GM18520 (cell line): ENCODE measurements at regions not wholly inside any gene's neighbourhood (a gene's known extent, or its start where the extent isn't known, plus 50 kb on each side); places are given as distances from the start of the nearest gene placed in this dataset.
"Not testable (repeated sequence)": the region's sequence is repeated elsewhere in the genome, so short reads cannot be mapped to it uniquely, and the experiment has no call there.

ENCODE experiments used
- ATAC-seq: cut with Tn5 transposase; IDR thresholded peaks from one replicate; pipeline ENCODE4 v1.9.1; 2021; ENCODE audit not compliant: unreplicated experiment

DNA sequence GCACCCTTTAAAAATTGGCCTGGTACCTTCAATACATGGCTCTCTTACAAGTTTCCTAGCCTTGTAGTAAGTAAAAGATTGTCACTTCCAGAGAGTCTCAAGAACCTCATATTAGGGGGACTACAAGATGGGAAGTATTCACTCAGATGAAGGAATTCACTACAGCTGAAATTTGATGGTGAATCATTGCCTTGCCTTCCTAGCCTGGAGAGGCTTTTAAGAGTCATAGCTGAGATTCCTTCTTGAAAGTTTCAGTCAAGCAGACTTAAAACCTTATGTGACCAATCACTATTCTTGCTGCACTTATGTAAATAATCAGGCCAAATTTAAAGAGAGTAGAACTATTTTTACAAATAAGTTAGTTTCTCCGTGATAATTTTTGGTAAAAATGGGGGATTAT is 451.6 kb downstream of the TRHDE start:
- ATAC-seq: no peak

DNA sequence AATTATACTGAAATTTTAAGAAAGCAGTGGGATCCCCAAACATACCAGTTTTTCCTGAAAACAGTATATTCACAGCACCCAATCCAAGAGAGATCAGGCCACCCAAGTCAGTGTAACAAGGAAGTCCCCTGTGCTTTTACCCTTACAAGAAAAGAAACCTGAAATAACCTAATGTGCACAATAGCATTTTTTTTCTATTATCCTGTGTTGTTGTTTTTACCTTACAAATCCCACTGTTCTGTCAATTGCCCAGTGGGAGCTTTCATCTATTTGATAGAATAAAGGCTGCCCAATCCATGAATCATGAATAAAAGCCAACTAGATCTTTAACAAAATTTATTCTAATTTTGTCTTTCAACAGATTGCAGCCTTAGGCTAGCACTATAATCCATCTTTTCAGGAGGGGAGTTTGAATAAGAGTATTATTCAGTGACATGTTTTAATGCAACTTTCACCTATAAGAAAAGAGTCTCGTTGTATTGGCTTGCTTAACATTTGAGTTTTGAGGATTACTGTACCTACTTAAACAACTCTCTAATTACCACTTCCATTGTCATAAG is 457.4 kb downstream of the TRHDE start:
- ATAC-seq: no peak

DNA sequence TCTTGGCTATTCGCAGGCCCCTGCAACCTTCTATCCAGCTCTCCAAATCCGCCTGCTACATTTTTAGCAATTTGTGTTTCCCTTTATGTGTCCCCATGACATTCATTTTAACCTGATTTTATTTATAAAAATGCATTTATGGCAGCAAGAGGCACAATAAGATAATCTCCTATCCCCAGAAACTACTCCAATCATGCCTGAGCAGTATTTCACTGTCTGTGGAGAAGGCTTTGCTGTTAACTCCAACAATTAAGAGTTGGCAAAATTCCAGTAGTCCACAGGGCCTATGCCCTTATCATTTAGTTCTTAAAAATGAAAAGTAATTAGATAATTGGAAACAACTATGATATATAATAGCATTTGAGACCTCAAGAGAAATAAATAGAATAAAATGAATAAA is 462.4 kb downstream of the TRHDE start:
- no peak for ATAC-seq

DNA sequence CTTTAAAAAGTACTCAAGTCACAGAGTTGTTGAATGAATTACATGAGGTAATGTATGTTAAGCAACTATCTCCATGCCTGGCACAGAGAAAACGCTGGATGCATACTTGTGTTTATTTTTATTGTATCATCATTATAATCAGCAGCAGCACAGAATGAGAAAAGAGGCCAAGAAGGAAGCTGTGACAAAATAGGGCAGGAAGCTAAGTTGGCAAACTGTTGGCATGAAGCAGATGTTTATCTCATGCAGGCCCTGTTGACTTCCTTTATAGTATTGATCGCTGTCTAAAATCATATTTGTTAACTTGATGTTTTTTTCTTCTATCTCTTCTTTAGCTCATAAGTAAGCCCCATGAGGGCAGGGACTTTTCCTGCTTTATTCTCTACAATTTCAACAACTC is 466.6 kb downstream of the TRHDE start:
- ATAC-seq: no peak

- ATAC-seq: no peak
Observed at GRCh38 chr12:72740064-72740463, 467.9 kb downstream of the TRHDE start.

- ATAC-seq: no peak
Observed at GRCh38 chr12:72742568-72742967, 470.4 kb downstream of the TRHDE start.

GRCh38 chr12:72746048-72746447 is 473.9 kb downstream of the TRHDE start:
- ATAC-seq: no peak

GRCh38 chr12:72747111-72747849 is 475.1 kb downstream of the TRHDE start:
- no peak for ATAC-seq

GRCh38 chr12:72748971-72749370 is 476.8 kb downstream of the TRHDE start:
- no peak for ATAC-seq

- ATAC-seq: no peak
Observed at GRCh38 chr12:72753571-72753970, 481.4 kb downstream of the TRHDE start.

DNA sequence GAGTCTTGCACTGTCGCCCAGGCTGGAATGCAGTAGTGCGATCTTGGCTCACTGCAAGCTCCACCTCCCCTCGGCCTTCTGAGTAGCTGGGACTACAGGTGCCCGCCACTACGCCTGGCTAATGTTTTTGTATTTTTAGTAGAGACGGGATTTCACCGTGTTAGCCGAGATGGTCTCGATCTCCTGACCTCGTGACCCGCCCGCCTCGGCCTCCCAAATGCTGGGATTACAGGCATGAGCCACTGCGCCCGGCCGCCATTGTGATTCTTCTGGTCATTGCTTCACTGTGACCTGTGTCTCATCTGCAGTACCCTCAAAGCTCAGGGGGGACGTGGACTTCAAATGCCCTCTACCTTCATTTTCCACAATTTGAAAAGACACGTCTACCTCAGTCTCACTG is 481.9 kb downstream of the TRHDE start:
- not testable (repeated sequence) for ATAC-seq

DNA sequence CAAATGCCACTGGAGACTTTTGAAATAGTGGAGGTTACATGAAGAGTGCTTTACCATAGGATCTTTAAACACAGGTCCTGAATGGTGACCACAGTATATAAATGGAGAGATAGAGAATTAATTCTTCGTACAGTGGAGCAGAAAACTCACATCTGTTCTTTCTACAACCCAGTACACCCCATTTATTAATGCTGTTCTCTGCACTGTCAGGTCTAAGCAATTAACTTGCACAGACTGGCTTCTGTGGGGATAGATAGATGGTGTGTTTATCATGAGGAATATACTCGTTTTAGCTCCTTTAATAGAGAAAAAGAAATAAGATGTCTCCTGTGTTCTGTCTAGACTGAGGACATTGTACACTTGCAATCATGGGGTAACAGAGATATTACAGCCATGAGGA is 494.3 kb downstream of the TRHDE start:
- ATAC-seq: no peak

DNA sequence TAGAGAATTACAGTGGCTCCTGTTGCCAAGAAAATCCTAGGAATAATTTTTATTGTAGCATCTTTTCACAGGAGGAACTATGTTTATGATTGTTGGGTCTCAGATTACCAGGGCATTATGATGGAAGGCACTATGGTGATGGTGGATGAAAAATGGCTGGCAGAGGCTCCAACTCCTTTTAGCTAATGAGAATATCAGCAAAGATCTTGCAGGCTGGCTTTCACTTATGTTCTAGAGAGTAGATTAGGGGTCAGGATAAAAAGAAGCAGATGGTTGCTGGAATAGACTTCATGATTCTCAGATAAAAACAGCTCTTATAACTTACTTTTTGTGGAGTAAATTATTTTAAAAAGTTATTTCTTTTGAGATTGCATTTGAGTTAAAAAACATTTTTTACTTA is 501.9 kb downstream of the TRHDE start:
- no peak for ATAC-seq

DNA sequence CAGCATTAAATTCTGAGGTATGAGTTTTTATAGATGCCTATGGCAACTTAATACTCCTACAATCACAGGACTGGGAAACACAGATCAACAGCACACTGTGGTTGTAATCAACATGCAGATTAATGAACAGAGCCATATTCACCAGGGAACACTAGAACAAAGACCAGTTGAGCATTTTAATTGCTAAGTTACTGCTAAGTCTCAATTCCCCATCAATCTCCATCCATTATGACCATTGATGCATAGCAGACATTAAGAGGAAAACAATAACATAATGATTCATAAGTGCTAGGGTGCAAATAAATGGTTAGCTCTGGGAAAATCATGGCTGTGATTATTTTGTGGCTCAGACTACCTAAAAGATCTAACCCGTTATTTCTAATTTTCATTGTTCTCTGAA is 505.6 kb downstream of the TRHDE start:
- no peak for ATAC-seq

DNA sequence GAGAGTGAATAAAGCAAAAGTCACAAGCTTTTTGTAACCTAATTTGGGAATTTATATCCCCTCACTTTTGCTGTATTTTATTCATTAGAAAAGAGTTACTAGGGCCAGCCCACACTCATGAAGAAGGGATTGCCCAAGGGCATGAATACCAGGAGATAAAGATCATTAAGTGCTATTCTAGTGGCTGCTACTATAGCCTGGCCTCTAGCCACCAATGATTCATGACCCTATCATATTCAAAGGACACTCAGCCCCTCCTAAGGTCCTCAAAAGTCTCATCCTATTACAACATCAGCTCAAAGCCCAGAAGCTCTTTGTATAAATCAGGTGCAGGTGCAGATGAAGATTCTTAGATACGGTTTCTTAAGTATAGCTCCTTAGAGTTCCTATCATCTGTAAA is 518.1 kb downstream of the TRHDE start:
- no peak for ATAC-seq

- no peak for ATAC-seq
Observed at GRCh38 chr12:72792889-72793288, 520.7 kb downstream of the TRHDE start.

DNA sequence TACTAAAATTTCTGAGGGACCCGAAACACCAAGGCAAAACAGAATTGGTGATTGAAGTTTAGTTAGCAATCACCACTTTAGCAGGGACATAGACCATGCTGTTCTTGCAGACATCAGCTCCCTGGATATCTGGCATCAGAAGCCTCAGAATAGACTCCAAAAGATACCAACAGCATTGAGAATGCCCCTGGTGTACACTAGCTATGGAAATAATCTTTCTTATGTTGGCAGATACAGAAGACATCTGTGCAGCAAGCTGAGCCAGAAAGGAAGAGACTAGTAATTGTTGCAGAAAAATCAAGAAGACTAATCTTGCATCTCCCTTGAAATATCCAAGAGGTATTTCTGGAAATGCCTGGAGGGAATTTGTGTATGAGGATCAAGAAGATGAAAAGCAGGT is 521.6 kb downstream of the TRHDE start:
- ATAC-seq: no peak

- no peak for ATAC-seq
Observed at GRCh38 chr12:72815421-72815820, 543.3 kb downstream of the TRHDE start.

DNA sequence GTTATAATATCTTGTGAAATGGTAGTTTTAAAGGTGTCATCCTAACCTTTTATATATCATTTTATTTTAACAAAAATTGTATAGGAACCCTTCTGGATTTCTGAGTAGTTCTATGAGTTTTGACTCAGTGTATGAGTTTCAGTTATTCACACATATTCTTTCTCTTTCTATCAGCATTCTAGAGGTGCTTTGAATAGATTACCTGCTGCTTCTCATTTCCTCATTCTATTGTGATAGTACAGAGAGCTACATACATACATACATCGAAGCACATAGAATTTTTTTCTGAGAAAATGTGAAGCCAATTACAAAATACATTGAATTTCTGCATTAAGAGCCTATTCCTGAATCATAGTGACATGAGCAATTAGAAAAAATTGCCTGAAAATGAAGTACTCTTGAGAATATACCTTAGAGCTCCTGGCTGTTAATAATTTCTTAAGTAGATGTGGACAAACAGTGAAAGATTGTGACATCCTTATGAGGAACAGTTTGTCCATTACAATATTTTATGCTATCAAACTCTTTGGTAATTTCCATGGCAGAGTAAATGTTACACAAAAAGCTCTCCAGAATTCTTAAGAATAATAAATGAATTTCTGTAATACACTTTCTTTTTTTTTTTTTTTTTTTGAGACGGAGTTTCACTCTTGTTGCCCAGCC is 556.6 kb downstream of the TRHDE start:
- peak; percentile 76 for ATAC-seq

DNA sequence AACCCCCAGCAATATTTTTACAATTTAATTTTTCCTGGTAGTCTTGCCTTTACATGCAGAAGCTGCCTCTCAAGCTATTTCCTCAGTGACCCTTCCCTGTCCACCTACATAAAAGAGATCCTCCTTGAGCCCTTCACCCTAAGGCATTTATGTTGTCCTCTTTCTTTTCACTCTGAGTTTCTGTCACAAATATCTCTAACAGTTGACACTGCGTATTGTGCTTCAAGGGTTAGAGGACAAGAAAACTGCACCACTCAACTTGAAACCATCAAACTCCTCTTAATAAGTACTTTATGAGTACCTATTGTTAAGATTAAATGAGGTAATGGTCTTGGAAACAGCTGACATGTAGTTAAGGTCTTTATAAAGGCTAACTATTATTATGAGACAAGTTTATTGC is 557.7 kb downstream of the TRHDE start:
- no peak for ATAC-seq

DNA sequence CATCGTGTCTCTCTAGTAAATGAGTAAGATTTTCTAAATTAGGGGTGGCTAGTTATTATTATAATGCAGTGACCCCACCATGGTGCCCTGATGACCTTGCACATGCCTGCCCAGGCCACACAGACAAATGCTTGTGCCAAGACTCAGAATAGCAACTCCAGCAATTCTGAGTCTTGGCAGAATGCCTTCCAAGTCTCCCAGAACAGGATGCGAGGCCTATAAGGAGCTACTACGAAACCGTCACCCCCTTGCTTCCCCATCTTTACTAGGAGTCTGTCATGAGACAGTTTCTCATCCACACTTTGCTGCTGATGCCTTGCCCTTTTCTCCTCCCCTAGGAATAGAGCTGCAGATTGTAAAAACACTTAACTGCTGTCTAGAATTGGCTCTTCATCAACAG is 559.9 kb downstream of the TRHDE start:
- no peak for ATAC-seq

GRCh38 chr12:72836194-72836593 is 564.0 kb downstream of the TRHDE start:
- ATAC-seq: no peak

DNA sequence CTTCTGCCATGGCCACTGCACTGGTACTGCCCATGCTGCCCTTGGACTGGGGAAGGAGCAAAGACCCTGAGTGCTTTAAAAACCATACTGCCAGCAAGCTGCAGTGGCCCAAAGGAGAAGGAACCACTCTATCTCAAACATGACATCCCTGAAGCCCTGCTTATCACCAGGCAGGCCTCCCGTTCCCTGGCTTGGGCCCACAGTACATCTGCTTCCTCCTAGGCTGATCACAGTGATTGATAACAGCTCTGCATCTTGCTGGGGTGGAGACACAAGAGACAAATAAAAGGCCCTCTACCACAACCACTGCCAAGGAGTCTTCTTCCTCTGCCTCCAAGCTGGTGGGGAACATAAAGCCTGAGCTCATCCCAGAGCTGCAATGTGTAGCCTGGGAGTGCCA is 567.5 kb downstream of the TRHDE start:
- no peak for ATAC-seq
